Hepatocyte (in vitro differentiated cells): ENCODE measurements at regions not wholly inside any gene's neighbourhood (a gene's known extent, or its start where the extent isn't known, plus 50 kb on each side); places are given as distances from the start of the nearest gene placed in this dataset. TPM values are rescaled to one million over a fixed set of nuclear protein-coding genes. Genes with fewer than 3 reads are reported as not detected.

Experiments
- DNase-seq: peaks from one replicate; pipeline ENCODE4 v3.0.0-alpha.2; 2016; ENCODE audit warnings: low spot score
- H2AFZ ChIP-seq: fragments of 200-600 bp; sonication (generic); 2 replicates; pipeline ENCODE4 v1.6.0; 2016; ENCODE audit warnings: antibody characterized with exemption, mild to moderate bottlenecking
- H3K27ac ChIP-seq: fragments of 200-600 bp; sonication (generic); 2 replicates; pipeline ENCODE4 v1.5.1; 2016; ENCODE audit warnings: mild to moderate bottlenecking
- H3K27me3 ChIP-seq: fragments of 200-600 bp; sonication (generic); 2 replicates; pipeline ENCODE4 v1.6.1; 2016
- H3K36me3 ChIP-seq: fragments of 200-600 bp; sonication (generic); replicated peaks from 2 replicates; pipeline ENCODE4 v1.5.1; 2016; ENCODE audit warnings: low read depth; ENCODE audit not compliant: insufficient read depth
- H3K4me1 ChIP-seq: fragments of 200-600 bp; sonication (generic); 2 replicates; pipeline ENCODE4 v1.5.1; 2016; ENCODE audit warnings: mild to moderate bottlenecking, moderate library complexity; ENCODE audit not compliant: insufficient read depth
- H3K4me2 ChIP-seq: fragments of 200-600 bp; sonication (generic); 2 replicates; pipeline ENCODE4 v1.6.0; 2016
- H3K4me3 ChIP-seq: fragments of 200-600 bp; sonication (generic); 2 replicates; pipeline ENCODE4 v1.5.1; 2016; ENCODE audit warnings: mild to moderate bottlenecking
- H3K79me2 ChIP-seq: fragments of 200-600 bp; sonication (generic); 2 replicates; pipeline ENCODE4 v1.6.0; 2017; ENCODE audit warnings: mild to moderate bottlenecking
- H3K9me2 ChIP-seq: fragments of 200-600 bp; sonication (generic); replicated peaks from 2 replicates; pipeline ENCODE4 v1.6.0; 2017; ENCODE audit warnings: mild to moderate bottlenecking; ENCODE audit not compliant: insufficient read depth
- H3K9me3 ChIP-seq: fragments of 200-600 bp; sonication (generic); 2 replicates; pipeline ENCODE4 v1.5.1; 2016; ENCODE audit warnings: low read depth, mild to moderate bottlenecking
- H4K20me1 ChIP-seq: fragments of 200-600 bp; sonication (generic); 2 replicates; pipeline ENCODE4 v1.6.0; 2016; ENCODE audit warnings: mild to moderate bottlenecking; ENCODE audit not compliant: insufficient read depth, poor library complexity, severe bottlenecking
- EZH2 ChIP-seq: fragments of 200-600 bp; sonication (generic); IDR thresholded peaks from 2 replicates; pipeline ENCODE4 v1.6.1; 2016; ENCODE audit warnings: antibody characterized with exemption, mild to moderate bottlenecking, borderline replicate concordance
- EZH2phosphoT487 ChIP-seq: fragments of 200-600 bp; sonication (generic); IDR thresholded peaks from one replicate; pipeline ENCODE4 v1.6.1; 2018; ENCODE audit warnings: antibody characterized with exemption, mild to moderate bottlenecking, low read depth, moderate library complexity; ENCODE audit not compliant: unreplicated experiment, severe bottlenecking
- WGBS: methylation state at CpG from one replicate; pipeline ENCODE4 v1.1.6; 2016; ENCODE audit warnings: low lambda C conversion rate; ENCODE audit errors: missing lambda C conversion rate; 5-methylcytosine and 5-hydroxymethylcytosine counted together
- microRNA-seq: library from miRNA; unstranded; fragments of <30 nt; microRNA quantifications from one replicate; pipeline ENCODE4, GENCODE V29; 2017
- small RNA-seq: library from RNA; depleted of rRNA; stranded (forward); fragments of <200 nt; gene quantifications from one replicate; pipeline ENCODE3, GENCODE V24; 2014
- TF ChIP-seq, protein P1 (sequence below): fragments of 200-600 bp; sonication (generic); IDR thresholded peaks from 2 replicates; pipeline ENCODE4 v1.5.1; 2016; ENCODE audit warnings: antibody characterized with exemption, mild to moderate bottlenecking; ENCODE audit not compliant: poor library complexity

DNA sequence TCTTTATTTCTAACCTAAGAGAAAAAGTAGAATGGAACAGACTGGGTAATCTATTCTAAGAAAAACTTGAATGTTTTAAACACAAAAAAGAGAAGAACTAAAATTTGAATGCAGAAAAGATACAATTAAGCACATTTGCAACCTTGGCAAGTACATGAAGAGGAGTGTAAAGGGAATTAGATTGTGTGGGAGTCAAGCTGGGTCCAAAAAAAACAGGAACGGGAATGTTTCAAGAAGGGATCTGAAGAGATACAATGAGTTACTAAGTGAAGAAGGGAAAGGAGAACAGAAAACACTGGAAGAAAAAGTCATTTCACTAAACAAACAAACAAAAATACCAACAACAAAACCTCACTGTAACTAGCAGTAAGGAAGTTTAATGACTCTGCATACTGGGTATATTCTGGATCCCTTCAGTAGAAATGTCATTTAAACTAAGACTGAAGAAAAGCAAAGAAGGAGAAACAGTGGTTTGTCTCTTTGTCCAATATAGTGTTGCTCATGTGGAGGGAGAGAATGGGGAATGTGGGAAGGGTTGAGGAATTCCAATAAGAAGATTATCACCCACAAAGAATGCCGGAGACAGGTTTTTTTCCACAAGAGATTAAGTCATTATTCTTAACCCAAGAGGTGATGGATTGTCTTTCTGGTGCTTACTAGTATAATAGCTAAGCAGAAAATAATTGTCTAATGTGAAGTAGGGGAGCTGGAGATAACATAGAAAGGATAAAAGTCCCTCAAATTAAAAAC, 50.4 kb upstream of the PTPN13 start:
- DNase-seq, result no peak
- H3K4me1 ChIP-seq, result no peaks in the 10 kb centered on the region
- no peak overlapping the region for H3K4me2 ChIP-seq
- H3K79me2 ChIP-seq, result no peaks in the 10 kb centered on the region
- no peak overlapping the region for H3K4me3 ChIP-seq
- H3K9me3 ChIP-seq, result no peaks in the 10 kb centered on the region
- TF ChIP-seq EZH2phosphoT487 (no peak), EZH2 (no peak)
- TF ChIP-seq, protein P1, sequence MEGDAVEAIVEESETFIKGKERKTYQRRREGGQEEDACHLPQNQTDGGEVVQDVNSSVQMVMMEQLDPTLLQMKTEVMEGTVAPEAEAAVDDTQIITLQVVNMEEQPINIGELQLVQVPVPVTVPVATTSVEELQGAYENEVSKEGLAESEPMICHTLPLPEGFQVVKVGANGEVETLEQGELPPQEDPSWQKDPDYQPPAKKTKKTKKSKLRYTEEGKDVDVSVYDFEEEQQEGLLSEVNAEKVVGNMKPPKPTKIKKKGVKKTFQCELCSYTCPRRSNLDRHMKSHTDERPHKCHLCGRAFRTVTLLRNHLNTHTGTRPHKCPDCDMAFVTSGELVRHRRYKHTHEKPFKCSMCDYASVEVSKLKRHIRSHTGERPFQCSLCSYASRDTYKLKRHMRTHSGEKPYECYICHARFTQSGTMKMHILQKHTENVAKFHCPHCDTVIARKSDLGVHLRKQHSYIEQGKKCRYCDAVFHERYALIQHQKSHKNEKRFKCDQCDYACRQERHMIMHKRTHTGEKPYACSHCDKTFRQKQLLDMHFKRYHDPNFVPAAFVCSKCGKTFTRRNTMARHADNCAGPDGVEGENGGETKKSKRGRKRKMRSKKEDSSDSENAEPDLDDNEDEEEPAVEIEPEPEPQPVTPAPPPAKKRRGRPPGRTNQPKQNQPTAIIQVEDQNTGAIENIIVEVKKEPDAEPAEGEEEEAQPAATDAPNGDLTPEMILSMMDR, result no peak
- H4K20me1 ChIP-seq, result no peaks in the 10 kb centered on the region
- H2AFZ ChIP-seq, result no peak overlapping the region
- 54% methylated on average over 2 of the region's 2 CpGs for WGBS
- H3K36me3 ChIP-seq, result no peaks in the 10 kb centered on the region
- H3K27ac ChIP-seq, result no peak overlapping the region
- no peaks in the 10 kb centered on the region for H3K27me3 ChIP-seq
- no peaks in the 10 kb centered on the region for H3K9me2 ChIP-seq

DNA sequence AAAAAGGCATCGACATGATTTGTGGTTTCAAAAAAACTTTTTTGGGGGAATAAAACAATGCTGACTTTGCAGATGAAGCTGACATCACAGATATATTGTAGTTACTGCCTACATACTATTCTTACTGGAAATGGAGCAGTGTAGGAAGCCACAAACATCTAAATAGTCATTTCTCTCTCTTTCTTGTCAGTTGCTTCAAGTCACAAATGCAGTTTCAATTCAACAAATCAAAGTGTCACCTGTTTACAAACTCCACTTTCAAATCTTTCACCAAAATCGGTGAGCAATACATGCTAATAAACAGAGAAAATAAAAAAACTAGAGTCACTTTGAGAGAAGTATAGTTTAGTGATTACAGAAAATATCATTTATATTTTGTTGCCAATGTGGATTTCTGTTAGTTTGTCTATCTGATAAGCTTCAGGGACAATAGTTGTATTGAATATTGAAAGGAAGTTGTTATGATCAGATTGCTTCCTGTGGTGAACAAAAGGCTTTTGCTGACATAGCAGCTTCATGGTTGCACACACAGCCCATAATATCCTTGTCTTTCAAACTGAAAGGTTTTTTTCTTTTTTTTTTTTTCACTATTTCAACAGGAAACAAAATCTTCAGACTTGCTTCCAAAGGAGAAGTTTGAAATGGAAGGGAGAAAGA, 49.7 kb upstream of the PTPN13 start:
- Histone ChIP-seq H3K79me2 (no peaks in the 10 kb centered on the region), H3K27ac (no peak overlapping the region), H3K4me3 (no peak overlapping the region), H3K4me1 (no peaks in the 10 kb centered on the region), H3K9me2 (no peaks in the 10 kb centered on the region), H2AFZ (no peak overlapping the region), H3K9me3 (no peaks in the 10 kb centered on the region), H4K20me1 (no peaks in the 10 kb centered on the region), H3K4me2 (no peak overlapping the region), H3K36me3 (no peaks in the 10 kb centered on the region), H3K27me3 (no peaks in the 10 kb centered on the region)
- no peak for DNase-seq
- 81% methylated on average over 2 of the region's 2 CpGs for WGBS
- TF ChIP-seq EZH2 (no peak), EZH2phosphoT487 (no peak)
- TF ChIP-seq, protein P1, result no peak

Small RNAs in the stretch of these regions (microRNA-seq; reads per million reads assigned to microRNA genes)
- gene MIR4452, result not detected

Small RNAs in the stretch of these regions (small RNA-seq; reads per million reads assigned to genes)
- gene MIR4452, result not detected
